Breast epithelium (tissue), 4 donors: ENCODE measurements at regions not wholly inside any gene's neighbourhood (a gene's known extent, or its start where the extent isn't known, plus 50 kb on each side); places are given as distances from the start of the nearest gene placed in this dataset.
A peak's percentile ranks its signal among the peaks of the same experiment; 100 is the strongest.

Experiments
- DNase-seq, 2 donors: peaks; one replicate each; pipeline ENCODE4 v3.0.0-alpha.2; 2019; ENCODE audit warnings: low spot score in 2 of 2
- H3K27ac ChIP-seq, 2 donors: fragments of 200-600 bp; sonication (generic) in 1 of 2; one replicate each; pipeline ENCODE4 v1.5.1; 2016 to 2019; ENCODE audit warnings: mild to moderate bottlenecking in 1 of 2
- H3K27me3 ChIP-seq, 2 donors: fragments of 200-600 bp; sonication (generic) in 1 of 2; one replicate each; pipeline versions ENCODE4 v1.5.1 to v1.6.0; 2017 to 2019; ENCODE audit warnings: control low read depth in 1 of 2, mild to moderate bottlenecking in 1 of 2
- H3K36me3 ChIP-seq: fragments of 200-600 bp; one replicate; pipeline ENCODE4 v1.5.1; 2019
- H3K4me1 ChIP-seq, 2 donors: fragments of 200-600 bp; sonication (generic); one replicate each; pipeline ENCODE4 v1.5.1; 2016 to 2019; ENCODE audit warnings: control low read depth in 1 of 2
- H3K4me3 ChIP-seq, 3 donors: fragments of 200-600 bp; sonication (generic); 1 replicate in 2 of 3; 2 replicates in 1 of 3; pipeline ENCODE4 v1.5.1; 2016 to 2019; ENCODE audit warnings: mild to moderate bottlenecking in 3 of 3, moderate library complexity in 2 of 3
- H3K9me3 ChIP-seq, 2 donors: fragments of 200-600 bp; sonication (generic) in 1 of 2; one replicate each; pipeline ENCODE4 v1.5.1; 2016 to 2019; ENCODE audit warnings: control low read depth in 1 of 2
- CTCF ChIP-seq, 3 donors: fragments of 450-650 bp; IDR thresholded peaks; one replicate each; pipeline ENCODE4 v1.5.1; 2016 to 2017; ENCODE audit warnings: antibody characterized with exemption in 3 of 3, mild to moderate bottlenecking in 3 of 3, moderate library complexity in 3 of 3
- POLR2A ChIP-seq: fragments of 450-650 bp; IDR thresholded peaks from one replicate; pipeline ENCODE4 v1.6.1; 2016; ENCODE audit warnings: antibody characterized with exemption, mild to moderate bottlenecking, moderate library complexity
- POLR2AphosphoS5 ChIP-seq, 3 donors: sonication (generic); formaldehyde crosslinking; IDR thresholded peaks; one replicate each; pipeline ENCODE4 v1.6.1; 2017; ENCODE audit warnings: antibody characterized with exemption in 3 of 3
- intact Hi-C: fragments of 100-400 bp; cut with DNase I; formaldehyde crosslinking; loops from one replicate; pipeline ENCODE4 v1.15.1; 2023; ENCODE audit warnings: low total_unique reads

- intact Hi-C loops, result no loop called here
Measured at GRCh38 chr11:26263769-26264168, 68.2 kb upstream of the ANO3 start.

GRCh38 chr11:26264266-26264665, 67.7 kb upstream of the ANO3 start:
- no peak overlapping the region for H3K27ac ChIP-seq
- H3K4me1 ChIP-seq, result no peaks in the 10 kb centered on the region
- H3K27me3 ChIP-seq, result no peaks in the 10 kb centered on the region
- intact Hi-C loops, result no loop called here
- no peaks in the 10 kb centered on the region for H3K36me3 ChIP-seq
- no peak for TF ChIP-seq CTCF (IDR thresholded peaks at IDR 0.05)
- no peak for TF ChIP-seq POLR2AphosphoS5 (IDR thresholded peaks at IDR 0.05)
- no peak for TF ChIP-seq POLR2A
- no peaks in the 10 kb centered on the region for H3K9me3 ChIP-seq
- no peak overlapping the region for H3K4me3 ChIP-seq
- no peak for DNase-seq

More at GRCh38 chr11:26263769-26264168, 68.2 kb upstream of the ANO3 start:
- Histone ChIP-seq H3K4me1 (no peaks in the 10 kb centered on the region), H3K9me3 (no peaks in the 10 kb centered on the region), H3K36me3 (no peaks in the 10 kb centered on the region), H3K27ac (no peak overlapping the region), H3K27me3 (no peaks in the 10 kb centered on the region), H3K4me3 (no peak overlapping the region)
- TF ChIP-seq CTCF (IDR thresholded peaks at IDR 0.05) (no peak), POLR2A (no peak), POLR2AphosphoS5 (IDR thresholded peaks at IDR 0.05) (no peak)
- DNase-seq, result no peak

- Histone ChIP-seq H3K4me1 (no peaks in the 10 kb centered on the region), H3K4me3 (no peak overlapping the region), H3K27me3 (no peaks in the 10 kb centered on the region), H3K27ac (no peak overlapping the region), H3K9me3 (no peaks in the 10 kb centered on the region), H3K36me3 (no peaks in the 10 kb centered on the region)
- DNase-seq, result no peak
- TF ChIP-seq CTCF (IDR thresholded peaks at IDR 0.05), result no peak
- no peak for TF ChIP-seq POLR2AphosphoS5 (IDR thresholded peaks at IDR 0.05)
- no peak for TF ChIP-seq POLR2A
- intact Hi-C loops, result no loop called here
Measured at GRCh38 chr11:26268980-26269660, 62.8 kb upstream of the ANO3 start.

GRCh38 chr11:26271666-26272065, 60.3 kb upstream of the ANO3 start:
- Histone ChIP-seq H3K4me3 (no peak overlapping the region), H3K4me1 (no peaks in the 10 kb centered on the region), H3K36me3 (no peaks in the 10 kb centered on the region), H3K27ac (no peak overlapping the region), H3K9me3 (no peaks in the 10 kb centered on the region), H3K27me3 (no peaks in the 10 kb centered on the region)
- no peak for DNase-seq
- TF ChIP-seq POLR2A (no peak), CTCF (IDR thresholded peaks at IDR 0.05) (no peak), POLR2AphosphoS5 (IDR thresholded peaks at IDR 0.05) (no peak)
- intact Hi-C loops, result no loop called here

- Histone ChIP-seq H3K4me3 (no peak overlapping the region), H3K27me3 (peaks cover 0 to 7% of the 10 kb centered on the region in 2 donors), H3K36me3 (no peaks in the 10 kb centered on the region), H3K4me1 (no peaks in the 10 kb centered on the region), H3K27ac (no peak overlapping the region), H3K9me3 (no peaks in the 10 kb centered on the region)
- intact Hi-C loops, result no loop called here
- peak in 1 of 2 donors; percentile 28 for DNase-seq
- TF ChIP-seq POLR2AphosphoS5 (IDR thresholded peaks at IDR 0.05) (no peak), POLR2A (no peak), CTCF (IDR thresholded peaks at IDR 0.05) (peak; percentile 65 to 86 (median 81))
Measured at GRCh38 chr11:26276798-26277424, 55.0 kb upstream of the ANO3 start.
